PC-9 (cell line): ENCODE measurements at regions not wholly inside any gene's neighbourhood (a gene's known extent, or its start where the extent isn't known, plus 50 kb on each side); places are given as distances from the start of the nearest gene placed in this dataset.

Source experiments
- EZH2 ChIP-seq: fragments of 200-600 bp; sonication (generic); IDR thresholded peaks from 2 replicates; pipeline ENCODE4 v1.8.0; 2017; ENCODE audit warnings: antibody characterized with exemption, low read depth
- TF ChIP-seq, protein P1 (sequence below): fragments of 200-600 bp; sonication (generic); conservative IDR thresholded peaks from 2 replicates; pipeline ENCODE4 v1.6.1; 2017; ENCODE audit warnings: mixed run types, antibody characterized with exemption, mild to moderate bottlenecking, moderate library complexity

DNA sequence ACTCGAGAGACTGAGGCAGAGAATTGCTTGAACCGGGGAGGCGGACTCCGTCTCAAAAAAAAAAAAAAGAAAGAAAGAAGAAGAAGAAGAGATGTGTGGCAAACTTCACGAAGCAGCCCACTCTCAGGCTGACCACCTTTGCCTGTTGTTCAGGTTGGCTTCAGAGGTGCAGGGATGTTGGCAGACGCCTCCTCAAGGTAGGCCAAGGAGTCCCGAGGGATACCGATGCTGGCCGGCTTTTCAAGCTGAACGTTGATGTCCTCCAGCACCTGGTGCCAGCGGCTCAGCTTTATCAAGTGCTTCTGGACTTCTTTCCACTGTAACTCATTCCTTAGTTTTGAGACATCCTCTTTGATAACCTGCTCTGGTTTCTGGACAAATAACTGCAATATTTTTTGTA, 243.8 kb upstream of the ADGRL2 start:
- TF ChIP-seq, protein P1, sequence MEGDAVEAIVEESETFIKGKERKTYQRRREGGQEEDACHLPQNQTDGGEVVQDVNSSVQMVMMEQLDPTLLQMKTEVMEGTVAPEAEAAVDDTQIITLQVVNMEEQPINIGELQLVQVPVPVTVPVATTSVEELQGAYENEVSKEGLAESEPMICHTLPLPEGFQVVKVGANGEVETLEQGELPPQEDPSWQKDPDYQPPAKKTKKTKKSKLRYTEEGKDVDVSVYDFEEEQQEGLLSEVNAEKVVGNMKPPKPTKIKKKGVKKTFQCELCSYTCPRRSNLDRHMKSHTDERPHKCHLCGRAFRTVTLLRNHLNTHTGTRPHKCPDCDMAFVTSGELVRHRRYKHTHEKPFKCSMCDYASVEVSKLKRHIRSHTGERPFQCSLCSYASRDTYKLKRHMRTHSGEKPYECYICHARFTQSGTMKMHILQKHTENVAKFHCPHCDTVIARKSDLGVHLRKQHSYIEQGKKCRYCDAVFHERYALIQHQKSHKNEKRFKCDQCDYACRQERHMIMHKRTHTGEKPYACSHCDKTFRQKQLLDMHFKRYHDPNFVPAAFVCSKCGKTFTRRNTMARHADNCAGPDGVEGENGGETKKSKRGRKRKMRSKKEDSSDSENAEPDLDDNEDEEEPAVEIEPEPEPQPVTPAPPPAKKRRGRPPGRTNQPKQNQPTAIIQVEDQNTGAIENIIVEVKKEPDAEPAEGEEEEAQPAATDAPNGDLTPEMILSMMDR = no peak
- no peak for TF ChIP-seq EZH2
